Mesodermal cell (in vitro differentiated cells): ENCODE measurements at regions not wholly inside any gene's neighbourhood (a gene's known extent, or its start where the extent isn't known, plus 50 kb on each side); places are given as distances from the start of the nearest gene placed in this dataset.

Experiments used
- H3K27ac ChIP-seq: 2 replicates; pipeline ENCODE4 v1.7.0; 2013; ENCODE audit warnings: mild to moderate bottlenecking, low read depth, low read length, moderate library complexity; ENCODE audit not compliant: severe bottlenecking
- H3K36me3 ChIP-seq: 2 replicates; pipeline ENCODE4 v1.7.1; 2013; ENCODE audit warnings: mild to moderate bottlenecking, low read length, moderate library complexity; ENCODE audit not compliant: control insufficient read depth, insufficient read depth
- H3K4me1 ChIP-seq: one replicate; pipeline ENCODE4 v1.7.1; 2013; ENCODE audit warnings: mild to moderate bottlenecking, low read length; ENCODE audit not compliant: insufficient read depth, control insufficient read depth, poor library complexity, severe bottlenecking
- H3K4me3 ChIP-seq: 2 replicates; pipeline ENCODE4 v1.7.0; 2013; ENCODE audit warnings: low read length, control low read depth, mild to moderate bottlenecking; ENCODE audit not compliant: insufficient read depth, poor library complexity, severe bottlenecking; ENCODE audit errors: extremely low read depth
- H3K9me3 ChIP-seq: 2 replicates; pipeline ENCODE4 v1.7.1; 2013; ENCODE audit warnings: mild to moderate bottlenecking, low read length, moderate library complexity; ENCODE audit not compliant: control insufficient read depth
- WGBS, 2 experiments: methylation state at CpG; one replicate each; pipeline ENCODE4 v1.1.5; 2013; ENCODE audit warnings: missing lambda C conversion rate in 2 of 2; ENCODE audit not compliant: insufficient coverage in 2 of 2; 5-methylcytosine and 5-hydroxymethylcytosine counted together

- Histone ChIP-seq H3K27ac (no peak overlapping the region), H3K9me3 (peaks cover 13% of the 10 kb centered on the region)
- 90 to 96% methylated on average over 3 to 4 of the region's 4 CpGs for WGBS, 2 experiments
Measured at GRCh38 chr2:9060819-9061218, 57.3 kb upstream of the MBOAT2 start.

DNA sequence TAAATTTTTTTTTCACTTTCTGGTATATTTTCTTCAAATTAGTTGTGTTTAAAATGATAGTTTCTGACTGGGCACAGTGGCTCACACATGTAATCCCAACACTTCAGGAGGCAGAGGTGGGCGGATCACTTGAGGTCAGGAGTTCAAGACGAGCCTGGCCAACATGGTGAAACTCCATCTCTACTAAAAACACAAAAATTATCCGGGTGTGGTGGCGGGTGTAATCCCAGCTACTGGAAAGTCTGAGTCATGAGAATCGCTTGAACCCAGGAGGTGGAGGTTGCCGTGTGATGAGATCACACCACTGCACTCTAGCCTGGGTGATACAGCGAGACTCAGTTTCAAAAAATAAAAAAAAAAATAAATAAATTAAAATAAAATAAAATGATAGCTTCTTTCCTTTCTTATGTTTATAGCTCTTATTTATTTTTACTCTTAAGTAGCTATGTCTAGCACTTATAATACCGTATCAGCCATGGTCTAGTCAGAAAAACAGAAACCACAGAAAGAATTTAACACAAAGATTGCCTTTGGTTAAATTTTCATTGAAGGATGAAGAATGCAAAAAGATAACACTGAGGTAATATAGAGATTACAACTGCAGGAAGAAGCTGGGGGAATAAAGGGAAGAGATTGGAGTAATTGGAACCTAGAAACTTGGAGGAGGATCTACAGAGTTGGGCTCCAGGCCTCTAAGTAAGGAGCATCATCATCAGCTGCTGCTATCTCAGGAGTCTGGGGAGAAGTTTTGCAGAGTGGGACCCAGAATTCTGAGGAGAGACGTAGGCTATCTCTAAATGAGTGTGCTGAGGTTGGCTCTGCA is 54.7 kb upstream of the MBOAT2 start:
- Histone ChIP-seq H3K9me3 (peaks cover 4% of the 10 kb centered on the region), H3K36me3 (no peaks in the 10 kb centered on the region), H3K4me1 (no peaks in the 10 kb centered on the region), H3K4me3 (no peak overlapping the region), H3K27ac (no peak overlapping the region)
- WGBS, 2 experiments, result 90 to 97% methylated on average over 1 to 3 of the region's 9 CpGs

More at GRCh38 chr2:9060819-9061218, 57.3 kb upstream of the MBOAT2 start:
- no peaks in the 10 kb centered on the region for H3K36me3 ChIP-seq
- H3K4me1 ChIP-seq, result no peaks in the 10 kb centered on the region
- no peak overlapping the region for H3K4me3 ChIP-seq

DNA sequence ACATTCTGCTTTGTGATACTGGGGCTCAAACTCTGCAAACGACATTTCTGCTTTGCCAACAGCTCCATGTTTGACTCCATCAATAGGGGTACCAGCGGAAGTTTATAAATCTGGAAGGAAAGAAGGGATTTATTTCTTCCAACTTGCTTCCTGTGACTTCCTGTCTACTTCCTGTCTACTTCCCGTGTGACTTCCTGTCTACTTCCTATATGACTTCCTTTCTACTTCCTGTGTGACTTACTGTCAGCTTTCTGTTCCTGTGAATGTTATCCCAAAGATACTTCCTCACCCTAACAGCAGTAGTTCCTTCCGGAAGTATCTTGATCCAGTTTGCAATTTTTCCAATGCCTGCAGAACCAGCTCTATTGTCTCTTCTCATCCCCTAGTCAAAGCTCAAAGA is 52.0 kb upstream of the MBOAT2 start:
- Histone ChIP-seq H3K27ac (no peak overlapping the region), H3K36me3 (no peaks in the 10 kb centered on the region), H3K9me3 (peaks cover 4% of the 10 kb centered on the region), H3K4me3 (no peak overlapping the region), H3K4me1 (peaks cover 4% of the 10 kb centered on the region)
- 89 to 93% methylated on average over 3 of the region's 4 CpGs for WGBS, 2 experiments

DNA sequence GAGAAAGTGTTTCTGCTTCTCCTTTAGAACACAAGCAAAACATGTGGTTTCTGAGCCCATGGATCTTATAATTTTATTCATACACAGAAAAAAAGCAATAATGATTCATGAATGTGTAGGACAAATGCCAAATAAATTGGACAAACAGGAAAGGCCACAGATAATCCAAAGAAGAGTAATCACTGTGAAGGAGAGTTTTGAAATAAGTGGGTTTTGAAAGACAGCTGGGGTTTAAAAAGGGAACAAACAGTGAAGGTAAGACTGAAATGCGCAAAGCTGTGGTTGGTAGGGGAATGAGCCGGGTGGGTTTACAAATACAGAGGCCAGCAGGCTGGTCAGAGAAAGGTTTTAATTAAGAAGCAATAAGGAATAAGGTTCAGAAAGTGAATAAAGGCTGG is 50.0 kb upstream of the MBOAT2 start:
- Histone ChIP-seq H3K4me1 (peaks cover 4% of the 10 kb centered on the region), H3K4me3 (no peak overlapping the region), H3K27ac (no peak overlapping the region), H3K9me3 (no peaks in the 10 kb centered on the region), H3K36me3 (no peaks in the 10 kb centered on the region)
- WGBS, 2 experiments, result 91 to 97% methylated on average over 2 of the region's 2 CpGs
